ENCODE measurements at regions not wholly inside any gene's neighbourhood (a gene's known extent, or its start where the extent isn't known, plus 50 kb on each side); places are given as distances from the start of the nearest gene placed in this dataset.

DNA sequence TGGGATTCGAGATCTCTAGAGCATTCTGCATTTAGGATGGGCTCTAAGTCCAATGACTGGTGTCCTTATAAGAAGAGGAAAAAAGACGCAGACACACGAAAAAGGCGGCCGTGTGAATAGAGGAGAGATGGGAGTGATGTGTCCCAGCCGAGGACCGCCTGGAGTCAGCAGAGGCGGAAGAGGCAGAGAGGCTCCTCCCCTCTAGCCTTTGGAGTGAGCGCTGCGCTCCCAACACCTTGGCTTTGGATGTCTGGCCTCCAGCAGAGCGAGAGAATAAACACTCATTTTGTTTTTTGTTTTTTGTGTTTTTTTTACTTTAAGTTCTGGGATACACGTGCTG lies 83.0 kb upstream of the RTL6 start:
- Histone ChIP-seq H3K4me3 (ENCODE audit: low read depth in 2 of 2, low read length in 2 of 2) (no peak overlapping the region), H3K4me1 (ENCODE audit: control insufficient read depth, insufficient read depth, low read length) (no peaks in the 10 kb centered on the region), H3K27me3 (ENCODE audit: control insufficient read depth, insufficient read depth, low read length) (no peaks in the 10 kb centered on the region), H3K9me3 (ENCODE audit: control insufficient read depth, insufficient read depth, low read depth, low read length) (no peaks in the 10 kb centered on the region), H3K27ac (ENCODE audit: low read length) (no peak overlapping the region), H3K36me3 (ENCODE audit: control insufficient read depth, insufficient read depth, low read length) (no peaks in the 10 kb centered on the region)
- BruUV-seq (replicated peaks): no TSS peak
- ChIA-PET POLR2A (no interaction called here), CTCF (no interaction called here)
- in situ Hi-C loops (cut with HindIII; ENCODE audit: low pct_unique_long_range_greater_than_20kb, low sequenced_read_pairs): no loop called here
- no peak for DNase-seq (ENCODE audit: low read depth, low spot score)
- TF ChIP-seq, protein P1, sequence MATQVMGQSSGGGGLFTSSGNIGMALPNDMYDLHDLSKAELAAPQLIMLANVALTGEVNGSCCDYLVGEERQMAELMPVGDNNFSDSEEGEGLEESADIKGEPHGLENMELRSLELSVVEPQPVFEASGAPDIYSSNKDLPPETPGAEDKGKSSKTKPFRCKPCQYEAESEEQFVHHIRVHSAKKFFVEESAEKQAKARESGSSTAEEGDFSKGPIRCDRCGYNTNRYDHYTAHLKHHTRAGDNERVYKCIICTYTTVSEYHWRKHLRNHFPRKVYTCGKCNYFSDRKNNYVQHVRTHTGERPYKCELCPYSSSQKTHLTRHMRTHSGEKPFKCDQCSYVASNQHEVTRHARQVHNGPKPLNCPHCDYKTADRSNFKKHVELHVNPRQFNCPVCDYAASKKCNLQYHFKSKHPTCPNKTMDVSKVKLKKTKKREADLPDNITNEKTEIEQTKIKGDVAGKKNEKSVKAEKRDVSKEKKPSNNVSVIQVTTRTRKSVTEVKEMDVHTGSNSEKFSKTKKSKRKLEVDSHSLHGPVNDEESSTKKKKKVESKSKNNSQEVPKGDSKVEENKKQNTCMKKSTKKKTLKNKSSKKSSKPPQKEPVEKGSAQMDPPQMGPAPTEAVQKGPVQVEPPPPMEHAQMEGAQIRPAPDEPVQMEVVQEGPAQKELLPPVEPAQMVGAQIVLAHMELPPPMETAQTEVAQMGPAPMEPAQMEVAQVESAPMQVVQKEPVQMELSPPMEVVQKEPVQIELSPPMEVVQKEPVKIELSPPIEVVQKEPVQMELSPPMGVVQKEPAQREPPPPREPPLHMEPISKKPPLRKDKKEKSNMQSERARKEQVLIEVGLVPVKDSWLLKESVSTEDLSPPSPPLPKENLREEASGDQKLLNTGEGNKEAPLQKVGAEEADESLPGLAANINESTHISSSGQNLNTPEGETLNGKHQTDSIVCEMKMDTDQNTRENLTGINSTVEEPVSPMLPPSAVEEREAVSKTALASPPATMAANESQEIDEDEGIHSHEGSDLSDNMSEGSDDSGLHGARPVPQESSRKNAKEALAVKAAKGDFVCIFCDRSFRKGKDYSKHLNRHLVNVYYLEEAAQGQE (IDR thresholded peaks at IDR 0.05; ENCODE audit: insufficient read depth in 1 of 2, low read depth in 2 of 2, low read length in 1 of 2): no peak
- TF ChIP-seq, protein P2, sequence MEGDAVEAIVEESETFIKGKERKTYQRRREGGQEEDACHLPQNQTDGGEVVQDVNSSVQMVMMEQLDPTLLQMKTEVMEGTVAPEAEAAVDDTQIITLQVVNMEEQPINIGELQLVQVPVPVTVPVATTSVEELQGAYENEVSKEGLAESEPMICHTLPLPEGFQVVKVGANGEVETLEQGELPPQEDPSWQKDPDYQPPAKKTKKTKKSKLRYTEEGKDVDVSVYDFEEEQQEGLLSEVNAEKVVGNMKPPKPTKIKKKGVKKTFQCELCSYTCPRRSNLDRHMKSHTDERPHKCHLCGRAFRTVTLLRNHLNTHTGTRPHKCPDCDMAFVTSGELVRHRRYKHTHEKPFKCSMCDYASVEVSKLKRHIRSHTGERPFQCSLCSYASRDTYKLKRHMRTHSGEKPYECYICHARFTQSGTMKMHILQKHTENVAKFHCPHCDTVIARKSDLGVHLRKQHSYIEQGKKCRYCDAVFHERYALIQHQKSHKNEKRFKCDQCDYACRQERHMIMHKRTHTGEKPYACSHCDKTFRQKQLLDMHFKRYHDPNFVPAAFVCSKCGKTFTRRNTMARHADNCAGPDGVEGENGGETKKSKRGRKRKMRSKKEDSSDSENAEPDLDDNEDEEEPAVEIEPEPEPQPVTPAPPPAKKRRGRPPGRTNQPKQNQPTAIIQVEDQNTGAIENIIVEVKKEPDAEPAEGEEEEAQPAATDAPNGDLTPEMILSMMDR (IDR thresholded peaks at IDR 0.05): no peak
- TF ChIP-seq TCF7L2 (IDR thresholded peaks at IDR 0.05; ENCODE audit: low read depth, low read length) (no peak), POLR2AphosphoS5 (IDR thresholded peaks at IDR 0.05; ENCODE audit: low read depth, low read length) (no peak), SIN3A (IDR thresholded peaks at IDR 0.05; ENCODE audit: borderline replicate concordance, insufficient read depth, low read depth, low read length) (no peak)
- no peak for ATAC-seq
- intact Hi-C loops (cut with micrococcal nuclease; ENCODE audit: unreplicated experiment): no loop called here

DNA sequence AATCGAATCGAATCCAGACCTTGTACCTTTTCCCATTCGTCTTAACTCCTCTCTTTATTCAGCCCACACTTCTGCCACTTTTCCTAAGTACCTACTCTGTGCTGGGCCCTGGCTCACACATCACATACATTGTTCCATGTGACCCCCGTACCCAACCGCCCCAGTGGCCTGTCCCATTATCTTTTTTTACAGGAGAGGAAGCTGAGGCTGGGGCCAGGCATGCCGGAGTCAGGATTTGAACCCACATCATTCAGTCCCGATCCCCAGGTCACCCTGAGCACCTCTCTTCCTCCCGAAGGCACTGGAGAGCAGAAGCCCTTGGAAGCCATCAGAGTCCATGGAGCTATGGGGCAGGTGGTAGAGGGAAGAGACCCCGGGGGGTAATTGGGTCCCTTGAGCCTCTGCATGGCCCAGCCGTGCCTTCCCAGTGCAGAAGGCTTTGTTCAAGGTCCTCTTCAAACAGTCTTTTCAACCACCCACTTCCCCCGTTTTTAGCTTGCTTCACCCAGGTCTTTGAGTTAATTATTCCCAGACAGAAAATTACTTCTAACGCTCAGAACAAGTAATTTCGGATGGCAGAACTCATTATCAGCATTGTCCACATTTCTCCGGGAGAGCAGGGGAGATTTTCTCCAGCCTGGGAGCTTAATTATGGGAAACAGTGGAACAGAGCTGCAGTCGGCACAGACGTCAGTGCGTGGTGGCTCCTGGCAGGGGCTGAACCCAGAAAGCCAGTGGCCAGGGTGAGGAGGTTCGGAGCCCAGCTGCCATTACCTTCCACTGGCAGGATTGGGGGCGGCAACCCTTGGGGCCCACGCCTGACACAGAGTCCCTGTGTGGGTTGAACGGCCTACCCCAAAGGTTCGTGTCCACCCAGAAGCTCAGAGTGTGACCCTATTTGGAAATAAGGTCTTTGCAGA lies 82.4 kb upstream of the RTL6 start:
- Histone ChIP-seq H3K27ac (ENCODE audit: low read length) (no peak overlapping the region), H3K4me1 (ENCODE audit: control insufficient read depth, insufficient read depth, low read length) (no peaks in the 10 kb centered on the region), H3K27me3 (ENCODE audit: control insufficient read depth, insufficient read depth, low read length) (no peaks in the 10 kb centered on the region), H3K36me3 (ENCODE audit: control insufficient read depth, insufficient read depth, low read length) (no peaks in the 10 kb centered on the region), H3K4me3 (ENCODE audit: low read depth in 2 of 2, low read length in 2 of 2) (no peak overlapping the region), H3K9me3 (ENCODE audit: control insufficient read depth, insufficient read depth, low read depth, low read length) (no peaks in the 10 kb centered on the region)
- no TSS peak for BruUV-seq (replicated peaks)
- ChIA-PET CTCF (no interaction called here), POLR2A (interaction anchor here (0.5 kb wide), 1 partner anchor 74 kb away, joined by 3 read pairs; no protein-coding TSS in a partner anchor)
- intact Hi-C loops (cut with micrococcal nuclease; ENCODE audit: unreplicated experiment) (no loop called here), in situ Hi-C loops (cut with HindIII; ENCODE audit: low pct_unique_long_range_greater_than_20kb, low sequenced_read_pairs) (no loop called here)
- ATAC-seq (no peak), DNase-seq (ENCODE audit: low read depth, low spot score) (no peak)
- TF ChIP-seq, protein P2 (IDR thresholded peaks at IDR 0.05): no peak
- TF ChIP-seq TCF7L2 (IDR thresholded peaks at IDR 0.05; ENCODE audit: low read depth, low read length): no peak
- no peak for TF ChIP-seq SIN3A (IDR thresholded peaks at IDR 0.05; ENCODE audit: borderline replicate concordance, insufficient read depth, low read depth, low read length)
- TF ChIP-seq POLR2AphosphoS5 (IDR thresholded peaks at IDR 0.05; ENCODE audit: low read depth, low read length): no peak
- TF ChIP-seq, protein P1 (IDR thresholded peaks at IDR 0.05; ENCODE audit: insufficient read depth in 1 of 2, low read depth in 2 of 2, low read length in 1 of 2): no peak
